ENCODE measurements at regions not wholly inside any gene's neighbourhood (a gene's known extent, or its start where the extent isn't known, plus 50 kb on each side); places are given as distances from the start of the nearest gene placed in this dataset.

DNA sequence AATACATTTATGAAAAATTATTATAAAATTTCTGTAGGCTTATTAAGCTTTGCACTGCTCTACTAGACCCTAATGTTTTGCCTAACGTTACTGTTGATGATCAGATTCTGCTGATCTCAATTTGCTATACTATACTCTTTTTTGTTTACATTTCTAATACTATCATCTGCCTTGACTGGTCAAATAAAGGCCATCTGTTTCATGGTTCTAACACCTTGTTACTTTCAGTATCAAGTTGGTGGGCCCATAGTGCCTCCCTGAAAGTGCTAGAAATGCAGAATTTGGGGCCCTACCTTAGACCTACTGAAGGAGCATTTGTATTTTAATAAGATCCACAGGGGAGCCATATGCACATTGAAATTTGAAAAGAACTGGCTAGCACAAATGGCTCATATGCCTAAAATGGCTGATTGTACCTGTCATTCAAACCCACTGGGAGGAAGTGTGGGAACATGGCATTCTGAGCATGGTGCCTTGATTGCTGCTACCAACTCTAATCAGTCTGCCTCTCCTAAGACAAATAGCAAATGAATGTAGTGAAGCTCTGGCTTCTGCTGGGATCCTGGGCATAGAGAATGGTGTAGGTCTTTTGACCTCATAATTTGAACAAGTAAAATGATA lies 199.1 kb upstream of the BTBD3 start:
- no peak for DNase-seq

DNA sequence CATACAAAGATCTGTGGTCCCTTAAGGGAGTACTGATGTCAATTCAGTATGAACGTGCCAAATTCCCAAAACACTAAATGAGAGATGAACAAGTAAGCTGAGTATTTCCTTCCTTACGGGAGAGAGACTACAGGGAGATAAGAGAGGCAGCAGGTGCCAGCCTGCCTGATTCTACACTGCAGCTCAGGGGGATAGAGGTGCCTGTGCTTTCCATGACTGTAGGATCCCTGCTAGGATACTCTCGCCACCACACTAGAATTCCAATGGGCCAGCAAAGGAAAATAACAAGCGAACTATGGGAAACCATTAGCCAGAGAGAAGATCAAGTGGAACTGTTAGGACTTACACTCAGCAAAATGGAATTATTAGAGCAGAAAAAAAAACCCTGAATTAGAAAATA lies 198.5 kb upstream of the BTBD3 start:
- no peak for DNase-seq
- no peaks in the 10 kb centered on the region for H3K27me3 ChIP-seq (ENCODE audit: control insufficient read depth, insufficient read depth)
- ATAC-seq = no peak
- intact Hi-C loops (cut with DNase I) = no loop called here
- H3K4me3 ChIP-seq (ENCODE audit: low read length) = no peak overlapping the region
- WGBS = 29% methylated on average over 4 of the region's 4 CpGs
- H3K9me3 ChIP-seq (ENCODE audit: control insufficient read depth, low read length) = no peaks in the 10 kb centered on the region
- H3K4me1 ChIP-seq (ENCODE audit: control insufficient read depth, insufficient read depth, low read length) = no peaks in the 10 kb centered on the region
- no peak overlapping the region for H3K27ac ChIP-seq (ENCODE audit: low read length)

More for the DNA sequence above, 199.1 kb upstream of the BTBD3 start:
- Histone ChIP-seq H3K4me3 (ENCODE audit: low read length) (no peak overlapping the region), H3K27me3 (ENCODE audit: control insufficient read depth, insufficient read depth) (no peaks in the 10 kb centered on the region), H3K9me3 (ENCODE audit: control insufficient read depth, low read length) (no peaks in the 10 kb centered on the region), H3K4me1 (ENCODE audit: control insufficient read depth, insufficient read depth, low read length) (no peaks in the 10 kb centered on the region), H3K27ac (ENCODE audit: low read length) (no peak overlapping the region)
- intact Hi-C loops (cut with DNase I) = no loop called here
- no peak for ATAC-seq
- 85% methylated on average over 1 of the region's 1 CpG for WGBS

DNA sequence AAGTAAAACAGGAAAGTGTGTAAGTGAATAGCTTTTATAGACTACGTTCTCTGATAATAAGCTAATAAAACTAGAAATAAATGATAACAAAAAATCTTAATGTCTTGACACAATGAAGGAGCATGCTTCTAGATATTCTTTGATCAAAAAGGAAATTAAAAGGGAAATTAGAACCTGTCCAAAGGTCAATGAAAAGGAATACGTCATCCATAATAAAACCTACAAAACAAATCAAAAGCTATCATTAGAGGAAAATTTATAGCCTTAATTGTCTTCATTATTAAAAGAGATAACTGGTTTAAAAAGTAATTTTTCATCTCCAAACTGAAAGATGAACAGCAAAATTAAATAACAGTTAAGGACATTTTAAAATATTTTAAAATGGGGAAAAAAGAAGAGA lies 196.3 kb upstream of the BTBD3 start:
- H3K4me3 ChIP-seq (ENCODE audit: low read length) = no peak overlapping the region
- no peaks in the 10 kb centered on the region for H3K4me1 ChIP-seq (ENCODE audit: control insufficient read depth, insufficient read depth, low read length)
- no peaks in the 10 kb centered on the region for H3K27me3 ChIP-seq (ENCODE audit: control insufficient read depth, insufficient read depth)
- no peak overlapping the region for H3K27ac ChIP-seq (ENCODE audit: low read length)
- 78% methylated on average over 2 of the region's 2 CpGs for WGBS
- no peak for DNase-seq
- H3K9me3 ChIP-seq (ENCODE audit: control insufficient read depth, low read length) = no peaks in the 10 kb centered on the region
- ATAC-seq = no peak
- intact Hi-C loops (cut with DNase I) = no loop called here

DNA sequence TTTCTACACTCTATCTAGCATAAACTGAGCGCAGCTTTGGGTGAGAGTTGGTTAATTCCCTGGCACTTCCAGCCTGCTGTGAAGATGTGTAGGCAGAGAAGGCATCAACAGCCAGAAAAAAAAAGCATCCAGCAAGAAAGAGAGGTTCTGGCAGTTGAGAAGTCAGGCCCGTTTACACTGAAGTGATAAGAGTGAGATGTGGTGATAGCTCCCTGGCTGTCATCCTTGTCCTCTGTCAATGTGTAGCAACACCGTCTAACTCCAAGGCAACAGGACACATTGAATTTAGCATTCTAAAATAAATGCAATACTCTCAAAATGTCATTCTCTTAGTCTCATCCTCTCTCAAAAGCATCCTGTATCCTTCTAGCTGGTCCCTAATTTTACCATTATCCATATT lies 193.6 kb upstream of the BTBD3 start:
- H3K27me3 ChIP-seq (ENCODE audit: control insufficient read depth, insufficient read depth) = no peaks in the 10 kb centered on the region
- no peak overlapping the region for H3K27ac ChIP-seq (ENCODE audit: low read length)
- H3K4me1 ChIP-seq (ENCODE audit: control insufficient read depth, insufficient read depth, low read length) = no peaks in the 10 kb centered on the region
- intact Hi-C loops (cut with DNase I) = no loop called here
- WGBS = 46% methylated on average over 3 of the region's 3 CpGs
- ATAC-seq = no peak
- DNase-seq = no peak
- no peaks in the 10 kb centered on the region for H3K9me3 ChIP-seq (ENCODE audit: control insufficient read depth, low read length)
- H3K4me3 ChIP-seq (ENCODE audit: low read length) = no peak overlapping the region

DNA sequence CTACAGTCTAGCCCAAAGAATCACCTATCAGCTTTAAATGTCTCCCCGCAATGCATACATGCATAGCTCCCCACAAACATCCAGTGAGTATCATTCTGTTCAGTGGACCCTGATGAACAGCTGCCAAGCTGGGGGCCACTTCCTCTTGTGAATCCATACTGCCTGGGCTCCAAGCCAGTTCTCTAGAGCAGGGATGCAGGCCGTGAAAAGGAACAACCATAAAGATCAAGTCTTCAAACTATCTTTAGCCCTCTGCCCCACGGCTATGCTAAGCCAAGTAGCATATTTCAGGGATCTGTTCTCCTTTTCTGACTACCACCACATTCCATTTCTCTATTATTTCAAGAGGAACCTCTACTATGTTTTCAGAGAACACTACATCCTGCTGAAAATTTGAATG lies 191.7 kb upstream of the BTBD3 start:
- Histone ChIP-seq H3K9me3 (ENCODE audit: control insufficient read depth, low read length) (no peaks in the 10 kb centered on the region), H3K27ac (ENCODE audit: low read length) (no peak overlapping the region), H3K4me3 (ENCODE audit: low read length) (no peak overlapping the region), H3K27me3 (ENCODE audit: control insufficient read depth, insufficient read depth) (no peaks in the 10 kb centered on the region), H3K4me1 (ENCODE audit: control insufficient read depth, insufficient read depth, low read length) (no peaks in the 10 kb centered on the region)
- no peak for DNase-seq
- intact Hi-C loops (cut with DNase I) = no loop called here
- ATAC-seq = no peak
- 37% methylated on average over 3 of the region's 3 CpGs for WGBS

DNA sequence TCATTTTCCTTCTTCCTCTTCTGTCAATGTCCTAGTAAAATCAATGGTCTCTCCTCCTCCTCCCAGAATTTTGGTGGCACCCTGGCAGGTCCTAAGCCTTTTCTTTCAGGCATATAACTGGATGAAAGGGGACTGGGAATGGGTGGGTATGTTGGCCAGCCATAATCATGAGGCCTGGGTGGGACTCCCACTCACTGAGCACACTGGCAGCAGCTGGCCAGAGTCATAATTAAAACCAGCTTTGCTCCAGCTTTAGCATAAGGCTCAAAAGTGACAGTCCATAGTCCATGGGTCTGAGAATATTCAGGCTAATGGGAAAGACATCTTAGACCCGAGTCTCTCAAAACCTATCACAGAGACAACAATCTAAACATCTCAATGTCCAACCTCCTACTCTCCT lies 190.0 kb upstream of the BTBD3 start:
- Histone ChIP-seq H3K27me3 (ENCODE audit: control insufficient read depth, insufficient read depth) (no peaks in the 10 kb centered on the region), H3K27ac (ENCODE audit: low read length) (no peak overlapping the region), H3K4me1 (ENCODE audit: control insufficient read depth, insufficient read depth, low read length) (no peaks in the 10 kb centered on the region), H3K4me3 (ENCODE audit: low read length) (no peak overlapping the region), H3K9me3 (ENCODE audit: control insufficient read depth, low read length) (no peaks in the 10 kb centered on the region)
- DNase-seq (no peak), ATAC-seq (no peak)
- intact Hi-C loops (cut with DNase I) = no loop called here
- WGBS = 78% methylated on average over 1 of the region's 1 CpG

DNA sequence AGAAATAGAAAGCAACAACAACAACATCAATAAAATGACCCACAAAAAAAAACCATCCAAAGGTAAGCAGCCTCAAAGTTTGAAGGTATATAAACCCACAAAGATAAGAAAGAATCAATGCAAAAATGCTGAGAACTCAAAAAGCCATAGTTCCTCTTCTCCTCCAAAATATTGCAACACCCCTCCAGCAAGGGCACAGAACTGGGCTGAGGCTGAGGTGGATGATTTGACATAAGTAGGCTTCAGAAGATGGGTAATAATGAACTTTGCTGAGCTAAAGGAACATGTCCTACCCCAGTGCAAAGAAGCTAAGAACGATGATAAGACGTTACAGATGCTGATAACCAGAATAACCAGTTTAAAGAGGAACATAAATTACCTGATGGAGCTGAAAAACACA lies 188.8 kb upstream of the BTBD3 start:
- Histone ChIP-seq H3K27me3 (ENCODE audit: control insufficient read depth, insufficient read depth) (no peaks in the 10 kb centered on the region), H3K4me1 (ENCODE audit: control insufficient read depth, insufficient read depth, low read length) (no peaks in the 10 kb centered on the region), H3K9me3 (ENCODE audit: control insufficient read depth, low read length) (no peaks in the 10 kb centered on the region), H3K4me3 (ENCODE audit: low read length) (no peak overlapping the region), H3K27ac (ENCODE audit: low read length) (no peak overlapping the region)
- 57% methylated on average over 2 of the region's 2 CpGs for WGBS
- ATAC-seq = no peak
- DNase-seq = no peak
- intact Hi-C loops (cut with DNase I) = no loop called here

DNA sequence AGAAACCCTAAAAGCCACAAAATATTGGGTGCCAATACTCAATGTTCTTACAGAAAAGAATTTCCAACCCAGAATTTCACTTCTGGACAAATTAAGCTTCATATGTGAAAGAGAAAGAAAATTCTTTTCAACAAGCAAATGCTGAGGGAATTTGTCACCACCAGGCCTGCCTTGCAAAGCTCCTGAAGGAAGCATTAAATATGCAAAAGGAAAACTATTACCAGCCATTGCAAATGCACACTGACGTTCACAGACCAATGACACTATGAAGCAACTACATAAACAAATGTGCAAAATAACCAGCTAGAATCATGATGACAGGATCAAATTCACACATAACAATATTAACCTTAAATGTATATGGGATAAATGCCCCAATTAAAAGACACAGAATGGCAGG lies 187.9 kb upstream of the BTBD3 start:
- WGBS = 87% methylated on average over 1 of the region's 1 CpG
- no peak overlapping the region for H3K4me3 ChIP-seq (ENCODE audit: low read length)
- intact Hi-C loops (cut with DNase I) = no loop called here
- no peak for DNase-seq
- H3K4me1 ChIP-seq (ENCODE audit: control insufficient read depth, insufficient read depth, low read length) = no peaks in the 10 kb centered on the region
- ATAC-seq = no peak
- no peaks in the 10 kb centered on the region for H3K9me3 ChIP-seq (ENCODE audit: control insufficient read depth, low read length)
- H3K27me3 ChIP-seq (ENCODE audit: control insufficient read depth, insufficient read depth) = no peaks in the 10 kb centered on the region
- no peak overlapping the region for H3K27ac ChIP-seq (ENCODE audit: low read length)

DNA sequence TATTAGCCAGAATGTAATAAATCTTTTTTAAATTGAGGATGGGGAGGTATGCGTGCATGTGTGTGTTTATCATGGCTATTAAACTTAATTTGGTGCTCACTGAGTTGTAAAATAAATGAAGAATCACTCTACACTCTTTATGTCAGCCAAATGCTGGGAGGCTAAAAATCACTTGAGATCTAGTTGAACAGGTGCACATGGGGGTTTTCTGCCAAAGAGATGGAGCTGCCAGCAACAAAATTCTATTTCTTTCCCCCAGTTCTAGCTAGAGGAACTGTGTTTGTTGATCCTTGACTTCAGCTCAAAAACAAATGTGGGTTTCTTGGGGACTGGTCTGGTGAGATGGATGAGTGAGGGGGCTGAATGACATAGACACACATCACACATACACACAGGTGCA lies 183.3 kb upstream of the BTBD3 start:
- H3K27ac ChIP-seq (ENCODE audit: low read length) = no peak overlapping the region
- no peaks in the 10 kb centered on the region for H3K27me3 ChIP-seq (ENCODE audit: control insufficient read depth, insufficient read depth)
- ATAC-seq = no peak
- WGBS = 90% methylated on average over 1 of the region's 1 CpG
- H3K4me3 ChIP-seq (ENCODE audit: low read length) = no peak overlapping the region
- no peaks in the 10 kb centered on the region for H3K4me1 ChIP-seq (ENCODE audit: control insufficient read depth, insufficient read depth, low read length)
- intact Hi-C loops (cut with DNase I) = no loop called here
- DNase-seq = no peak
- H3K9me3 ChIP-seq (ENCODE audit: control insufficient read depth, low read length) = no peaks in the 10 kb centered on the region

DNA sequence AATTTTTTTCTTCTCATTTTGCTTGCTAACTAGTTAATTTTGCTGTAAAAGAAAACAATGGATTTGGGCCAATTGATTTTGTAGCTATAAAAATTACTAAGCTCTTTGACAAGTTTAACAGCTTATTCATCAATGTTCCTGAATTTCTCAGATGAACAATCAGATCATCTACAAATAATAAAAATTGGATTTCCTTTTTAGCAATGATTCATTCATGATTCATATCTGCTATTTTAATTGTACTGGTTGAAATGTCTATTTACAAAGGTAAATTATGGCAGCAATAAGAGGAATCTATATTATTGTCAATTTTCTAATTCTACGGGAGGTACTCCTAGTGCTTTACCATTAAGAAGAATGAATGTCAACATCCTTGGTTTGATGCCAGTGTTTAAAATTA lies 178.8 kb upstream of the BTBD3 start:
- no peak for ATAC-seq
- WGBS = 89% methylated on average over 1 of the region's 1 CpG
- intact Hi-C loops (cut with DNase I) = no loop called here

DNA sequence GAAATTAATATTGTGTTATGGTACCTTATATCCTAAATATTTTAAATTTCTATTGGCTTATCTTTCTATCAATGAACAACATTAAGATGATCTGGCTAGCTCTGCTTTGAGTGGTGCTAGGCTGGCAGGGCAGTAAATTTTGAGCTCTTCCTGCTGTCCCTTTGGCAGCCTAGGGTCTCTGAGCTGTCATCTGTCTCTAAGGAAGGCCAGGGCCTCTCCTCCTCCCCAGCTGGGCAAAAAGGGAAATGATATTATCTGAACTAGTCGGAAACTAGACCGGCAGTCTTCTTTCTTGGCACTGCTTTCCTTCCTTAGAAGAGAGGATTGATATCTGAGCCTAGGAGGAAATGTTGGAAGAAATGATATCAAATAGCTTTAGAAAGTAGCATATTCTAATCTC lies 176.7 kb upstream of the BTBD3 start:
- intact Hi-C loops (cut with DNase I) = no loop called here
- 24% methylated on average over 2 of the region's 2 CpGs for WGBS
- H3K9me3 ChIP-seq (ENCODE audit: control insufficient read depth, low read length) = no peaks in the 10 kb centered on the region
- H3K4me1 ChIP-seq (ENCODE audit: control insufficient read depth, insufficient read depth, low read length) = no peaks in the 10 kb centered on the region
- H3K27ac ChIP-seq (ENCODE audit: low read length) = no peak overlapping the region
- H3K4me3 ChIP-seq (ENCODE audit: low read length) = no peak overlapping the region
- no peak for DNase-seq
- ATAC-seq = no peak
- H3K27me3 ChIP-seq (ENCODE audit: control insufficient read depth, insufficient read depth) = no peaks in the 10 kb centered on the region

More for the DNA sequence above, 178.8 kb upstream of the BTBD3 start:
- Histone ChIP-seq H3K4me3 (ENCODE audit: low read length) (no peak overlapping the region), H3K9me3 (ENCODE audit: control insufficient read depth, low read length) (no peaks in the 10 kb centered on the region), H3K4me1 (ENCODE audit: control insufficient read depth, insufficient read depth, low read length) (no peaks in the 10 kb centered on the region), H3K27ac (ENCODE audit: low read length) (no peak overlapping the region), H3K27me3 (ENCODE audit: control insufficient read depth, insufficient read depth) (no peaks in the 10 kb centered on the region)
- DNase-seq = no peak

DNA sequence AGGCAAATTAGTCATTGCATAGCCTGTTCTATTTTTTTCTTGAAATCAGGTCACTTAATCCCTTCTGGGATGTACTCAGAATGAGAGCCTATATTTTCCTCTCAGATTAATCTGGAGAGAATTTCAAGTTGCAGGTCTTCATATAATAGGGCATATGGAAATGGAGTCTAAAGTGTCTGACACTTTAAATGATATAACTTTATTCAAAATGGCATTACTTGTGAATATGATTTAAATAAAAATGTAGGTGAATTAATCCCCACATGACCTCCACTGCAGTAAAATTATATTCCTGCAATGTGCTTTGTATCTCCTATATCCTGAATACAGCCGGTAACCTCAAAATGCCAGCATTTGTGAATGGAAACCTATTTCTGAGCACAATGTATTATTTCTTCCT lies 172.5 kb upstream of the BTBD3 start:
- DNase-seq (no peak), ATAC-seq (no peak)
- Histone ChIP-seq H3K4me3 (ENCODE audit: low read length) (no peak overlapping the region), H3K4me1 (ENCODE audit: control insufficient read depth, insufficient read depth, low read length) (no peaks in the 10 kb centered on the region), H3K27me3 (ENCODE audit: control insufficient read depth, insufficient read depth) (no peaks in the 10 kb centered on the region), H3K27ac (ENCODE audit: low read length) (no peak overlapping the region), H3K9me3 (ENCODE audit: control insufficient read depth, low read length) (no peaks in the 10 kb centered on the region)
- intact Hi-C loops (cut with DNase I) = no loop called here
- 94% methylated on average over 1 of the region's 1 CpG for WGBS

Measured in right cardiac atrium (tissue), 5 donors.